ENCODE measurements at regions not wholly inside any gene's neighbourhood (a gene's known extent, or its start where the extent isn't known, plus 50 kb on each side); places are given as distances from the start of the nearest gene placed in this dataset.

DNA sequence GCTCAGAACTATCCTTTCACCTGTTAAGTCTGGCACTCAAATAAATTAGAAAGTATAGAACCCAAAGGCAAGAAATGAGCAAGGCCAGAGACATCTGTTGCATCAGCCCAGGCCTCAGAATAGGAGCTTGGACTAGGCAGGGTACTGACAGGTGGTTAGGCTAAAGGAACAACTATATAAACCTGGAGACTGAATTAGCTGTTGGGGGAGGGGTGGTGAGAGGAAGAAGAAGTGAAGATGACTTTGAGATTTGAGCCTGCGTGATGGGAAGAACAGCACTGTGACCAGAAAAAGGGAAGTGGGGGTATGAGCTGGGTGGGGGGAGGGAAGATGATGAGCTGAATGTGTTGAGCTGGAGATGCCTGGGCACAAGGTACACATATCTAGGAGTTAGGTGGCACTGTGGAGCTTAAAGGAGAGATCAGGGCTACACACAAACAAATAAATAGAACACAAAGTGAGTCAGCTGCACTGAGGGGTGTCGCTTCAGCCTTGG lies 244.7 kb downstream of the PTEN start:
- DNase-seq (ENCODE audit: low spot score), result no peak

DNA sequence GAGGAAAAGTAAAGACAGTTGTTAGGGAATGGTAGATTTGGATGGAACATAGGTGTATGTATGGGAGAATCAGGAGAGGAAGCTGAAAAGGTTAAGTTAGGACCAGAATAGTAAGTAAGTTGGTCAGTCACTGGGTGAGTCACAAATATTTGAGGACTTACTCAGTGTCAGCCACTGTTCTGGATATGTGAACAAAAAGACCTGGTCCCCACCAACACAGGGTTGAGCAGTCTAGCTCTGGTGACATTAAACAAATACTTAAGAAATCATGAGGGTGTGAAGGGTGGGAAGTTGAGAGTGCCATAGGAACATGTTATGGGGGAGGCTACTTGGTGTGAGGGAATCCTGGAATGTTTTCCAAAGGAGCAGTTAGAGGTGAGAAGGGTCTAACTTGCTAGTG lies 246.9 kb downstream of the PTEN start:
- no peak for DNase-seq (ENCODE audit: low spot score)

DNA sequence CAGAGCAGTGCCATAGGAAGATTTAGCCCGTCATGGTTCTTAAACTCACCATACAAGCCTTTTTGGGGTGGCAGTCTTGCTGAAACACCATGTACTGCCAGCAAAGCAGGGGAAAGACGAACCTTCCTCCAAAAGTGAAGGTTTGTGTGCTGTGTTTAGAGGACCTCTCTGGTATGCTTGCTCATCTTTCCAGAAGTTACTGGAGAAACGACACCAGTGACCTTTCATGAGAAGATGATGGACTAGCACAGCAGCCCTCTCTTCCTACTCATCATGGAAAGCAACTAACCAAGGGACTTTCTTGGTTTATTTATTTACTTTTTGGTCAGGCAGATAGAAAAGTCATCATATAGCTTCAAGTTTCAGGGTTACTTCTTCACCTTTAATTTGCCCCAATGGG lies 247.4 kb downstream of the PTEN start:
- no peak for DNase-seq (ENCODE audit: low spot score)

DNA sequence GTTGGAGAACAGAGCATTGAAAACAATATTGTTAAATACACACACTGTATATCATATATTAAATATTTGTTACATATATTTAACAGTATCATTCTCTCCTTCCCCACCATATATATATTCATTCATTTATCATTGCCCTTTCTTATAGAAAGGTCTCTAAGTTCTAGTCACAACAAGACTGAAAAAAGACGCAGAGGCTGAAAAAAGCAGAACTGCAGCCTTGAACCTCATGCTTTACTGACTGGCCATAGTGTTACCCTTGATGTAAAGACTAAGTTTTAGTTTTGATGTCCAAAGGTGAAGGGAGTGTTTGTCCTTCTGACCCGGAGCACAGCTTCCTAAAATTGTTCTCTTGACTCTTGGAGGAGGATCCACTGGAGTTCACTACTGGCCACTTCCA lies 247.9 kb downstream of the PTEN start:
- no peak for DNase-seq (ENCODE audit: low spot score)

DNA sequence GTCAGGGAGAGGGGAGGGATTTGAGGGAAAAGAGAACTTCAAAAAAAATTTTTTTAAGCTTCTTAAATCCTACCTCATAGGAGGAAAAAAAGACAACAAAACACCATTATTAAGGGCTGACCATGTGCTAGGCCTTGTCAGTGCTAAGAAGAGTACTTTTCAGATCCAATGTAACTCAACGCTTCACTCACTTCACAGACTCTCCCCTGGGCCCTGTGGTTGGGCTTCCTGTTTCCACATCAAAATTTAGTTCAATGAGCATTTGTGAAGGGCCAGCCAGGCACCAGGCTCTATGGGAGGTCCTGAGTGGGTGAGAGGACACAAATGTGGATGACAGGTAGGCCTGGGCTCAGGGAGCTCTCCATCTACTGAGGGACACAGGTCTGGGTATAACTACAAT lies 249.8 kb downstream of the PTEN start:
- DNase-seq (ENCODE audit: low spot score), result no peak

DNA sequence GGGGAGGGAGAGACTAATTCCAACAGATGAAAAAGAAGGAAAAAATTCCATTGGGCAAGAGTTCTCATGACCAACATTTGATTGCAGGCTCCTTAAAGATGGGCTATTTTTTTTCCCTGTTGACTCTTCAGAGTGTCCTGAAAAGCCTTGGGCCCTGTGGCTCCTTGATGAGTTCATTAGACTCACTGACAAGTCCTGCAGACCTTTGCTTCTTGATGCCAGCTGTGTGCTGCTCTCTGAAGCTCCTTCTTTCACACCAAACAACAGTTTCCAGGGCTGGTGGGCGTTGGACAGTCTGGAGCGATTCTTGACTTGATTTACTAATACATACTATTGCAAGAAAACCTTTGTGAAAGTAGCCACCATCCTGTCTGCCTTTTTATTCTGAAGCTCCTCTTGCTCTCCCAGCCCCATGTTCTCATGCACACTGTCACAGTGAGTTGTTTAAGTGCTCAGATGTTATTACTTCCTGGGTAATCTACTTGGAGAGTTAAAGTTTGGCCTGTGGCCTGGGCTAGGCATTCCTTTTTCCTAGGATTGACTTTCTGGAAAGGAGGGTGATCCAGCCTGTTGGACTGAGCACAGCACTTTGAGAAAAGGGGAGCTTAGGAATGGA lies 250.3 kb downstream of the PTEN start:
- DNase-seq (ENCODE audit: low spot score), result no peak

DNA sequence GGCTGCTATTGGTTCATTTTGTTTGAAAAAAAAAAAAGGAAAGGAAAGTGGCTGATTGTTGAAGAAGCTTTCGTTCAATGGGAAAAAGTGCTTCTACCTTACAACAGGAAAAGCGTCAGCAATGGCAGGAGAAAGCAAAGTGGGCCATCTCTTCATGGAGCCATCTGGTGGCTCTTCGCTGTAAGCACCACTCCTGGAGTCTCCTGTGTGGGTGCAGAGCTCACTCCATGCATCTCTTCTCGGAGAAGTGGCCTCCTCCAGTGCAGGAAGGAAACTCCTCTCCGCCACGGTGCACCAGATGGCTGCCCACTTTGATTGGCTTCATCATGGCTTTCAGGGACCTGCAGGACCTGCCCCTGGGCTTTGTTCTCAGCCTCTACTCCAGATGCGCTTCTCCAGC lies 250.9 kb downstream of the PTEN start:
- peak; percentile 27 for DNase-seq (ENCODE audit: low spot score)

DNA sequence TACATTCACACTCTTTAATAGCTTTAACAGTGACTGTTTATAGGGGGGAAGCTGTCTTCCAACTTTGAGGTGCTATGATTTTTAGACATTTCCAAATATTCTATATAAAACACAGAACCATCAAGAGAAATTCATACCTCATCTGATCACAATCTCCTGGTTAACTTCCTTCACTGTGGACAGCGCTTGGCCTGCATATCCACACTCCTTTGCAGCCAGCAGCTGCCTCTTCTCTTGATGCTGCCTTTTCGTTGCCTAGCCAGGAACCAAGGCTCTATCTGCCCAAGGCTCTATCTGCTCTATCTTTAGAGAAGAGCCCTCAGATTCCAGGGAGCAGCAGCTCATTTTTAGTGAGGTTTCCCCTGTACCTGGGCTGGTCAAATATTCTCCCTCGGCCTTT lies 252.0 kb downstream of the PTEN start:
- DNase-seq (ENCODE audit: low spot score), result no peak

DNA sequence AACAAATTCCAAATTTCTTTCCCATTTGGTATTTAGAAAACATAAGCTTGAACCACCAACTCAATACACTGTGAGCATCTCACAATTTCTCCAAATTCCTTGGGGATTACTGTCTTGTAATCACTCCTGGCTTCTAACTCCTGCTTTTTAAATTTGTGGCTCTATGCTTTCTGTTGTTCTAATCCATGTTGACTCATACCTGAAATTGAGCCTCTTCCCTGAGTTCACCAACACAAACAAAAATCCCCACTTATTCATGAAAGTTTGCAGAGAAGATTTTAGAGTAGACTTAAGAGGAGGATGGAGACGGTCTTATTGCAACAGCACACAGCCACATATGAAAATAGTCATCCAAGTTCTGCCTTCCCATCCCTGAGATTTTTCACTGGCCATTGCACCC lies 252.5 kb downstream of the PTEN start:
- no peak for DNase-seq (ENCODE audit: low spot score)

DNA sequence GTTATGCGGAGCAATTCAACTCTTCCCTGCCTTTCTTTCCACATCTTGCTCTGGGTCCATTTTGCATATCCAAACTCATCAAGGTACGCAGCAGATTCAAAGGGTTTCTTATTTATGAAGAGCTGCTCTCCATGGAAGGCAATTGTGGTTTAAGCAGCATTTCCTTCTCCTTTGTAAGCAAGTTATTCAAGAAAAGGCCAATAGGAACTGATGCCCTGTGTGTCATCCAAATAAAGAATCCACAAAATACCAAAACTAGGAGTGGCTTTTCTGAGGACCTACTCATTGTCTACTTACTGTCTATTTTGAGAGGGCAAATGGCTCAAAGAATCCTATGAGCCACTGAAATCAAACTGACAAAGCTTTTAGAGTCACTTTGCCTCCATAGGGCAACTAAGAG lies 253.1 kb downstream of the PTEN start:
- DNase-seq (ENCODE audit: low spot score), result no peak

DNA sequence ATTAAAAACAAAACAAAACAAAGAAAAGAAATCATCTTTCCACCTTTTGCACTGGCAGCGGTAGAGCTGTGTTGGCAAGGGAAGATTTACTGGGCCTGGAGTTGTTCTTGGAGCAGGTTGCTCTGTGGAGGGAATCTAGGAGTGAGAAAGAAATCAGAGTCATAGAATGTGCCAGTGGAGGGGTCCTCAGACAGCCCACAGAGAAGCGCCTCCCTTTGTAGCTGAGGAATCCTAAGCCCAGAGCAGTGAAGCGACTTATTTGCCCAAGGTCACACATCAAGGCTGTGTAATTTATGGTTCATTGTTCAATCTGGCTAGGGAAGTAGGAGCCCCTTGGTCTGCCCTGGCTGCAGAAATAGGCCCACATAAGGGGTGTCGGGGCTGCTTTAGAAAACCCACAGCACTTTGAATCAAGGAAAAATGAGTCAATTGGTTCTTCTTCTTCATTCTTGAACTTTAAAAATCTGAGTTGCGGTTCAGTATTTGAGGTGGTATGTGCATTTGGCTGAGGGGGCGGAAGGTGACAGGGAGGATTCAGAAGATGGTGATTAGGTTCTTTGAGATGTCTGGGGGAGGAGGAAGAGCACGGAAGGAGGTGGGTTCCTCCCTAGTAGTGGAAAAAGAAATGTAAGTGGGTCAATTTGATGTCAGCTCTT lies 253.7 kb downstream of the PTEN start:
- peak; percentile 12 for DNase-seq (ENCODE audit: low spot score)

DNA sequence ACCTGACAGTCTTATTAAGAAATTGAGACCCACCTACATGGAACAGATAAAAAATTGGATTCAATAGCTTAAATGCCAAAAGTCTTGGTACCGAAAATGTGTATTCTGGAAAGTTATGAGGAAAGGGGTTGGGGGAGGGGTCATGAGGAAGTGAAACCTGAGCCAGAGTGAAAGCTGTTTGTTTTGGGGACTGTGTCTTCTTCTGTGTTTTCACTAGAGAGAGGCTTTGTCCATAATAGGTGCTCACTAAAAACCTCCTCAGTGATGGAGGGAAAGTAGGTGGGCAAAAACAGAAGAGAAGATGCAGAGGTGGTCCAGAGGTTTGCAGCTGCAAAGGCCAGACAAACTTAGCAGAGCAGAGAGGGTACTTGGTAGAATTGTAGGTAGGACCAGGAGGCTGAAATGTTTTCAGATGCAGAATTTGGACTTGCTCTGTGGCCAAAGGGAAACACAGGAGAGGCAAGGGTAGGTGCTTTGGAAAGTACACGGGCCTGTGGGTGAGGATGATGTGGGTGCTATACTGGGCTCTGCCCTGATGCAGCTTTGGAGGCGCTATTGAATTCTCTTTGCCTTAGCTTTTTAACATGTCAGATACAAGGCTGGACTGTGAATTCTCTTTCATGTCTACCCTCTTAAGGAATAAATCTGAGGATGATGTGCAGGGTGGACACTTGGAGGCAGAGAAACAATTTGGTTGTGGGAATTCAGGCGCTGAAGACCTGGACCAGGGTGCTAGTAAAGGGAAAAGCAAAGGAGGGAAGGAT lies 254.6 kb downstream of the PTEN start:
- DNase-seq (ENCODE audit: low spot score), result peak; percentile 13

DNA sequence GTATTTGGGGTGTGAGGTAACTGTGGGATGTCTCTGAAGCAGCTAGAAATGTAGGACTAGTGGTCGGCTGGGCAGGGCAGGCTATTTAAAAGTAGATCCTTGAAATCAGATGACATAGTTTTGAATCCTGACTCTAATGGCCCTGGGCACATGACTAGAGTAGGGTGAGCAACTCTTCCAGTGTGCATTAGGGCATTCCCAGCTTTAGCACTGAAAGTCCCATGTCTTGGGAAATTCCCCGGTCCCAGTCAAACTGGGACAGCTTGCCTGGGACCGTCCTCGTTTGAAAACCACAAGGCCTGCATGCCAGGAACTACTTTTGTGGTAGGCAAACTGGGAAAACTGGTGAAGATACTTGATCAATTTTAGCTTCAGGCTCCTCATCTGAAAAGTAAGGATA lies 255.3 kb downstream of the PTEN start:
- no peak for DNase-seq (ENCODE audit: low spot score)

DNA sequence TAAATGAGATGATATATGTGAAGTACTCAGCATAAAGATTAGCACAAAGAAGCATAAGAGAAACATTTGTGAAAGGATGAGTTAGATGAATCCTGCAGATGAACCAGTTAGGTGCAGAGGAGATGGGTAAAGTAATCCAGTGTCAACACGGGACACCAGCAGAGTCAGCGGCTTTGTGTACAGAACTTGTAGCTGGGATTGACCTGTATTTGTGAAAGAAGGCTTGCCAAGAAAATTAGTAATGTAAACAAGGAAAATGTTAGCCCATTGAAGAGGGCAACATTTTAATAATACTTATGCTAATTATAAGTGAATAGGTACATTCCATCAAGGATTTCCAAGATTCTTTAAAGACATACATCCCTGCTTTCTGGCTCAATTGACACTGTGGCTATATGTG lies 255.7 kb downstream of the PTEN start:
- no peak for DNase-seq (ENCODE audit: low spot score)

DNA sequence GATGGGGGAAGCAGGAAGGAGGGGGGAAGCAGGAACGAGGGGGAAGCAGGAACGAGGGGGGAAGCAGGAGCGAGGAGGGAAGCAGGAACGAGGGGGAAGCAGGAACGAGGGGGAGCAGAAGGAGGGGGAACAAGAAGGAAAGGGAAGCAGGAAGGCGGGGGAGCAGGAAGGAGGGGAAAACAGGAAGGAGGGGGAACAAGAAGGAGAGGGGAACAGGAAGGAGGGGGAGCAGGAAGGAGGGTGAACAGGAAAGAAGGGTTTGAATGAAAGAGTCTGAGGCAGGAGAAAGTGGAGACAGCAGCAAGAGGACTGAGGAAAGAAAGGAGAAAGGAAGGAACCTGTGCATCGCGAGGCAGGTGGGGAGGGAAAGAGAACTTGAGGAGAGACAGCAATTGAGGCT lies 256.6 kb downstream of the PTEN start:
- no peak for DNase-seq (ENCODE audit: low spot score)

DNA sequence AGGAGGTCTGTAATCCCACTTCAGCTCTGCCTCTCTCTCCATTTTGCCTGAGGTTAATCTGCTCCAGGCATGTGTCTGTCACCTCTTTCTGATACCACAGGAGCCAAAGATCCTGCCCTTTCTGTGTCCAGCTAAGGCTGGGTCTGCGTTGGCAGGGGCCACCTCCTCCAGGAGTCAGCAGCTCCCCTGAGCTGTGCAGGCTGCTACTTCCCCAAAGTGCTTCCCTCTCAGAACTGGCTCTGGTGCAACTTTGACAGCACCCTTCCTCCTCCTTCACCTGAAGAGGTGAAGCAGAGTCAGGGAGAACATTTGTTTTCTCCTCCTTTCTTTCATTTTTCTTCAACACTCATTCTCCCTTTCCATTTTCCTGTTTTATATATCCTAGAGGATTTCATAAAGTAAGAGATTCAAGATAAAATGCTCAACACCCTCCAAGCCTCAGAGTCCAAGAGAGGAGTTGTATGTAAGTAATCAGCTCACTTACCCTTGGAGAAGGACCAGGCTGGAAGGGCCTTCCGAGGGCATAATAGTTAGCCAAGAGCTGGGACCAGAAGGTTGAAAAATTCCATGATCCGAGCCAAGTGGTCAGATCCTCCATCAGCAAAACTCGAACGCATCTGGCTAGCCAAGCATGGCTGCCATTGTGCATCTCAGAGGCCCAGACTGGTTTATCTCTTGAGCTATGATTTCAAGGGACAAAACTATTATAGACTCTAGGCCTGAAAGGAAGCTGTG lies 257.3 kb downstream of the PTEN start:
- no peak for DNase-seq (ENCODE audit: low spot score)

DNA sequence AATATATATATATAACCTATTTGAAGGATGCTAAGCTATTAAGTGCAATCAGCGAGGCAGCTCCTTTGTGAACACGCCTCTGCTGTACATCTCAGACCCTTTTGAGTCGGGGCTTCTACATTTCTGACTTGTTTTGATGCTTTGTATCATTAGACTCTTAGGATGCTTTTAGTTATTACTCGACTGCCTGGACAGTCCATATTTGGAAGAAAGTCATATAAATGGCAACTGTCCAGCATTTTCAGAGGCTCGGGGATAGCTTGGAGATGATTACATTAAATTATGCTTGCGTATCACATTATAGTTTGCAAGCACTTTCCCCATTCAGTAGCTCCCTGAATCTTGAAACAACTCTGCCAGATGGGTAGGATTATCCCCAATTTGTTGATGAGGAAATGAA lies 257.9 kb downstream of the PTEN start:
- DNase-seq (ENCODE audit: low spot score), result no peak

DNA sequence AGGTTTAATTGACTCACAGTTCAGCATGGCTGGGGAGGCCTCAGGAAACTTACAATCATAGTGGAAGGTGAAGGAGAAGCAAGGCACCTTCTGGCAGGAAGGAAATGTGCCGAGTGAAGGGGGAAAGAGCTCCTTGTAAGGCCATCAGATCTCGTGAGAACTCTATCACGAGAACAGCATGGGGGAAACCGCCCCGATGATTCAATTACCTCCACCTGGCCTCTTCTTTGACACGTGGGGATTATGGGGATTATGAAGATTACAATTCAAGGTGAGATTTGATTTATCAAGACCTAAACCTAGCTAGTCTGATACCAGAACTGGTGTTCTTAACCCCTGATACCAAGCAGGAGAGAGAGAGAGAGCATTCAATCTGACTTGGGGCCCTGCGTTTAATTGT lies 258.7 kb downstream of the PTEN start:
- DNase-seq (ENCODE audit: low spot score), result no peak

DNA sequence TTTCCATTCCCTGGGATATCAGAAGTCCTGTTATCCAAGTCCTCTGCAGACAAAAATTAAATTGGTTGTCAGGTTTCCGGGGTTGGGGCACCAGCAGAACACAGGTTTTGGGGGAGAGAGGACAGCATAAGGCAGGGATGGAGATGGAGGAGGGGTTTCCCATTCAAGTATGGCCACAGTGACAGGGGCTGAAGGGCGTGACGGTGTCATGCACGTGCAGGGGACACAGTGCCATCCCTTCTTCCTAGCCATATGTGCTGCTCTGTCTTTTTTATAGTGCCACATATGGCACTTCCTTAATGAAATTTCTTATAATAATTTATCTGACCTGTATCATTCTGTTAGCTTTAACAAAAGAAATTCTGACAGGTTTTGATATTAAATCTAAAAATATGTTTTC lies 259.2 kb downstream of the PTEN start:
- no peak for DNase-seq (ENCODE audit: low spot score)

DNA sequence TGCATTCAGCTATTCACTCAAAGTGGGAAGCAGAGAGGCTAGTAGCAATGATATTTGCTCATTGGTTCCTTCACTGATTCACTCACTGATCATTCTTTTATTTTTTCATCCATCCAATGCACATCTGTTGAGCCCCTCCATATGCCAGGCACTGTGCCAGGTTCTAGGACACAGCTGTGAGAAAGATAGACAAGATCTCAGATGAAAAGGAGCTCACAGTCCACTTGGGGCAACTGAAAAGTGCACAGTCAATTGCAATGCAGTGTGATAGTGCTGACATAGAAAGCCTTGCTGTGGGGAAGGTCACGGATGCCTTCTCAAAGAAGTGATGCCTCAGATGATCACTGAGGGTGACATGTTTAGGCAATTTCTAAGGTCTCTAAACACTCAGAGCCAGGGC lies 262.3 kb downstream of the PTEN start:
- no peak for DNase-seq (ENCODE audit: low spot score)

DNA sequence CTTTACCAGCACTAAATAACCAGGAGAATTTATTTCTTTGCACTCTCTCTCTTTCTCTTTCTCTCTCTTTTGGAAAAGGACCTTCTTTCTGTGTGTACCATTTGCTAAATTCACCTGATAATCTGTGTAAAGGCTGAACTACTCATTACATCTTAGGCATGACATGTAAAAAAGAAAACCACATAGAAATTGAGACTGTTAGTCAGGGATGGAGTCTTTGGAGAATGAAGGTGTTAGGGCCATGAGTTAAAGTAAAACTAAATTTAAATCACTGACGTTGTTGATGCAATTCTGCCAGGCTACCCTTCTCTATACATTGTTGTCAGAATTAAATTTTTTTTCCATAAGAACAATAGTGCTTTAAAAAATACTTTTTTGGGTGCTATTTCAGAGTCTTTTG lies 263.3 kb downstream of the PTEN start:
- no peak for DNase-seq (ENCODE audit: low spot score)

DNA sequence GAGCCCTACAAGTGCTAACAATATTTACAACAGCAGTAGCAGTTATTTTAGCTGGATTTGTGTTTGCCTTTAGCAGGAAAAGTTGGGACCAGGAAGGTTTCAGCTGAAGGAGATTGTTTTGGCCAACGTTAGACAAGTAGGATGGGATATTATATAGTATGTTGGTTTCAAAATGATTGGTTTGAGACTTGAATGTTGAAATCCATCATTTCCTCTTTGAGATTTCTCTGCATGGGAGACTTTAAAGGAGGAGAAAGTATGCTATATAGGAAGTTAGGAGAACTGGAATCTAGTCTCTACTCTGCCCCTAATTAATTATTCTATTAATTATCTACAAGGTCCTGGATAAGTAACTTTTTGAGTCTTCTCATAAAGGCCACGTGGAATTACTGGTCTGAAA lies 263.8 kb downstream of the PTEN start:
- no peak for DNase-seq (ENCODE audit: low spot score)

DNA sequence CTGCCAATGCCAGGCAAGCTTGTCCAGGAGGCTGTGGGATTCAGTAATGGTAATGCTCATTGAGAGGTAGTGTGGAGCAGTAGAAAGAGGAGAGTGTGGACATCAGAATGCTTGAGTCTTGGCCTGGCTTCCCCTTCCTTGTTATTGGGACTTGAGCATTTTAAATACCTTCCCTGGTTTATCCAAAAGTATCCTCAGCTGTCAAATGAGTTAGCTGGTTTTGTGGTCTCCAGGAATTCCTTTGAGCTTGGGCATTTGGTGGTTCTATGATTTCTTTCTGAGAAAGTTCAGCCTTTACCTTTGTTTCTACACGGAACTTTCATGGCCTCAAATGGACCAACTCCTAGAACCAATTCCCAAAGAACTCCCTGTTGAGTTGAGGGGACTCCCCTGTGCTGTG lies 264.3 kb downstream of the PTEN start:
- DNase-seq (ENCODE audit: low spot score), result no peak
